ENCODE measurements at regions not wholly inside any gene's neighbourhood (a gene's known extent, or its start where the extent isn't known, plus 50 kb on each side); places are given as distances from the start of the nearest gene placed in this dataset.

GRCh38 chr16:51637770-51638094 lies 486.7 kb upstream of the SALL1 start:
- DNase-seq, result no peak

DNA sequence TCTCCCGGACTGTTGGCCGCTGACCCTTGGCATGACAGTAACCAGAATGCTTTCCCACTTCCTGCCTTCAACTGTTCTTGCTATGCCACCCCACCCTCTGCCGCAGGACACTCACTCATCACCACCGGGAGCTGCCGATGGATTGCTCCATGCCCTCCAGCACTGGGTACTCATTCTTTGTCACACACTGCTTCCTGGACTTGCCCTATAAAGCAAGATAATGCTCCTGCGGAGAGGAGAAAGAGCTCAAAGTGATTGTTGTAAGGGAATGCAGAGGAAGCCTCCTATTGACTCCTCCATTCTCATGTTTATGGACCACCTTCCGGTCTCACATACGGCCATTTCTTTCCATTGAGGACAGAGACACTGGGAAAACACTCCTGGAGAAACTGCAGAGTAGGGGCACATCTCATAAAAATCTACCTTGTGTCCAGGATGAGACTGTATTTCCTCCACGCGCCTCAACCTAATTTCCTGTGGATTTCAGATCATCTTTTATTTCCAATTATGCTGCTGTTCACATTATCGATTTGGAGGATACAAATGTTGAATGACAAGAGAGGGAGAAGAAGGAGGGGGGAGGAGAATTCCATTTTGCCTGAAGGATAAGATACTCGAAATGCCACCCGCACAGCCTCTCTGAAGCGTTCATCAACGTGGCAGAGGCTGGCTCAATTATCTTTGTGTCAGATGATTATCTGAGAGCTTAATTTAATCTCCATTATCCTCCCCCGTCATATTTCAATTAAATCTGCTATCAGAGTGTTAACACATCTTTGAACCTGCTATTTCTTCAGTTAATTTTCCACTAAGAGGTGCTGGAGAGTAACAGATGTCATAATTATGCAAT lies 486.1 kb upstream of the SALL1 start:
- no peak for DNase-seq

DNA sequence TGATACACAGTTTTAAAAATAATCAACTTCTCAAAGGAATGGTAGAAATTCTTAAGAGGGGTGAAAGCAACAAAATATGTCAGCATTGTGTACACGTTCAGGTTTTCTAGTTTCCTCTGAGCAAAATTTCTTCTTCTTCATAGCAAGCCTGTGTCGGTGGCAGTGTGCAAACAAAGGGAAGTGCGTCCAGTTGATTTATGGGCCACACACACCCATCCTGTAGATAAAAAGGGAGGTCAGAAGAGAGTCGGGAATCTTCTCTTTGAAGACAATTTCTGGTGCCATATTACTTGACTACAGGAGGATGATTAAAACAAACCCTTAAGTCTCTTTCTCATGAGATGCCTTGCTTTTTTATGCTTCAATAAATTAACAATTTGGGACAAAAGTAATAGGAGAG lies 484.1 kb upstream of the SALL1 start:
- no peak for DNase-seq

GRCh38 chr16:51630076-51630475 lies 479.0 kb upstream of the SALL1 start:
- DNase-seq, result no peak

- no peak for DNase-seq
These were observed 478.5 kb upstream of the SALL1 start for GRCh38 chr16:51629576-51629975.

DNA sequence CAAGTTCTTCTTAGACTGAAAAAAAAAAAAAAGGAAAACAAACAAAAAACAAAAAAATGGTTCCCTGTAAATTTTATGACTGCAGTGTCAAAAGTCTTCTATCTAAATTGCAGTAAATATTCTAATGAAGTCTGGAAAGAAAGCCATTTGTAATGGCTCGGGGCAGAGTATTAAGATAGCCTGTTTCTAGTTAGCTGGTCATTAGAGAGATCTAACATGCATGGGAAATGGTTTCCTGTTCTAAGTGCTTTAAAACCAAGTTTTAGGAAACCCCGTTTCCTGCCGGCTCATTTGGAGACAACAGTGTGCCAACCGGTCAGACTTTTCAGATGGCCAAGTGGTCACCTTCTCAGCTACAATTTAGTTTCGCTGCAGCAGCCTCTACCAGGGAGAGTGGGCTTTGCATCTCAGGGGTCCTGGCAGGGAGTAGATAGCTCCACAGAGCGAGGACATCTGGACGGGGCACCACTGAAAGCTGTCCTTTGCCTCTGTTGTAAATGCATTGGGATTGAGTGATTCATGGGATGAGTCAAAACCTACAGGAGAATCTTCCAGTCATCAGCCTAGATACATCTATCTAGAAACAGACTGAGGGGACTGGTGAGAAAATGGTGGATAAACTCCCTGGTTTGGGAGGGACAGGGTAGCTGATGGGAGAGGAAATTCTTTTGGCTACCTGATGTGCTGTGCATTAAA lies 473.2 kb upstream of the SALL1 start:
- DNase-seq, result no peak

GRCh38 chr16:51621610-51622009 lies 470.5 kb upstream of the SALL1 start:
- no peak for DNase-seq

DNA sequence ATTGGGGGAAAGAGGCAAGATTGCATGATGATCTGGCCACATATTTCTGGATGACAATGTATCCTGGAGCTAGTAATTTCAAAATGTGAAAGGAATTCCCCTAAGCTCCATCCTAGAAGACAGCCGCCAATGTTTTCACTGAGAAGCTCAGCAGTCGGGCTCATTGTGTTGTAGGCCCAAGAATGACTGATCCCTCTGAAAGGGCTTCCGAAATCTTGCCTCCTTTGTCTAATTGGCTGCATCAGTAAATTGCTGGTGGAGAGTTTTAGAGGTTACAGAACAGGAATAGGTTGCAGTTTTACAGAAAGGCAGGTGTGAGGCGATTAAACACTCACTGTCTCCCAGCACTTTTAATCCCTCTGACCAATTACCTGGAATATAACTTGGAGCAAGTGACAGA lies 464.1 kb upstream of the SALL1 start:
- no peak for DNase-seq

- no peak for DNase-seq
These were observed 456.2 kb upstream of the SALL1 start for GRCh38 chr16:51607201-51607651.

GRCh38 chr16:51596247-51596646 lies 445.2 kb upstream of the SALL1 start:
- DNase-seq, result no peak

DNA sequence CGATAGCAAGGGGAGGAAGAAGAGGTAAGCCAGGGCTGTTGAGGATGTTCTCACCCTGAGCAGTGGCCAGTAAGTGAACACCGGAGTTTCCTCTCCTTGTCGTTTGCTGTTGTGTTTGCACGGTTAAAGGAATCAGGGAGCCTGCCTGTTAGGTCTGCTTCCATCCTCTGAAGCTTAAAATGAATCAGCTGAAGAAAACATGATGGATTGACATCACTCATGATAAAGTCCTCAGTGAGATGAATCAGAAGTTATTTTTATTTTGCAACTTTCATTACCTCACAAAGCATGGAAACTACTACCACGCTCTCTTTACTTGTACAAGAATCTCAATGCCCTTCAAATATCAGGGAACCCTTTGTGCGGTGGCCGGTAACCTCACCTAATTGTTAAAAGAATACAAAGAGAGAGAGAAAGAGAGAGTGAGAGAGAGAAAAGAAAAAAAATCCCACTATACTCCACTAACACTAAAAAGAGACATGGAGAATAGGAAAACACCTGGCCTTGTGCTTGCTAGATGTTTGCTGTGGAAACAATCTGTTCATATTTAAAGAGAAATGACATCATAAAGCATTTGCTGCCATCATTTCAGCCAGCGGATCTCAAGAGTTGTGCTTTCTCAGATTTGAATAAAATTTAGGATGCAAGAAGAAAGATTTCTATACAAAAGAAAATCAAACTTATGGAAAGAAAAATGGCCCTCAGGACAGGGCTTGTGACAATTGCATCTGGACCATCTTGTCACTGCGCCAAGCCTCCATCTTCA lies 441.6 kb upstream of the SALL1 start:
- DNase-seq, result no peak

DNA sequence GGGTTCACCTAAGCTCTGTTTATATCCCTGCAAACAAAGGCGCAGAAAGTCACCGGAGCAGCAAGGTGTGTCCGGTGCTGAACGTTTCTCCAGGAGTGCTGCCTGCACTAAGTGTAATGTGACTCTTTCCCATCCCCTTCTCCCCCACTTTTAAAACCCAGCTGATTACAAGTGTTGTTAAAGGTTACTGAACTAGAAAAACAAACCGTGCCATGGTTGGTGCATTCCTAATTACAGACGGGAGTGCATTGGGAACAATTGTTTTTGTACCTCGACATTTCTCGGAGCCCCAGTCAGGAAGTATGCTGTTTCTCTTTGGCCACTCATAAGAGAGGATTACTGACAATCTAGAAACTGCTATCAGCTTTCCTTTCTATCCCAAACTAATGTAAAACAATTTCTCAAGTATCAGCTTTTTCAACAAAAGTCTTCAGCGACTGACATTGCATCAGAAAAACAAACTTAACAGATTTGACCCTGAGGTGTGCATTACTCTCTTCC lies 441.0 kb upstream of the SALL1 start:
- DNase-seq, result no peak

DNA sequence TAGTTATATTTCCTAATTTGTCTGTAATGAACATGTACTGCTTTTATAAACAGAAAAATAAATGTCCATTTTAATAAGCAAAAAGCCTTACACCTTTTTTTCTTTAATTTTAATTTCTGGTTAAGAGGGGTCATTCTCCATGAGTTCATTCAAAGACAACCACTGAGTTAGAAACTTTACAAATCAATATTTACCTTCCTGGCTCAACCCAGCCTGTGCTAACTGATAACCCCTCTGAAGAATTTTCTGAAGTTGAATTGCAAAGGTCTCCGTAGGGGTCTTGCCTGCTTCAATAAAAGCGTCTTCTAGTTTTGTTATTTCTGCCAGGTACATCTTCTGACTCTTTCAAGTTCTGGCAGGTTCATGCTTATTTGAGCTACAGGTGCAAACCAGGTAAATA lies 440.4 kb upstream of the SALL1 start:
- no peak for DNase-seq

DNA sequence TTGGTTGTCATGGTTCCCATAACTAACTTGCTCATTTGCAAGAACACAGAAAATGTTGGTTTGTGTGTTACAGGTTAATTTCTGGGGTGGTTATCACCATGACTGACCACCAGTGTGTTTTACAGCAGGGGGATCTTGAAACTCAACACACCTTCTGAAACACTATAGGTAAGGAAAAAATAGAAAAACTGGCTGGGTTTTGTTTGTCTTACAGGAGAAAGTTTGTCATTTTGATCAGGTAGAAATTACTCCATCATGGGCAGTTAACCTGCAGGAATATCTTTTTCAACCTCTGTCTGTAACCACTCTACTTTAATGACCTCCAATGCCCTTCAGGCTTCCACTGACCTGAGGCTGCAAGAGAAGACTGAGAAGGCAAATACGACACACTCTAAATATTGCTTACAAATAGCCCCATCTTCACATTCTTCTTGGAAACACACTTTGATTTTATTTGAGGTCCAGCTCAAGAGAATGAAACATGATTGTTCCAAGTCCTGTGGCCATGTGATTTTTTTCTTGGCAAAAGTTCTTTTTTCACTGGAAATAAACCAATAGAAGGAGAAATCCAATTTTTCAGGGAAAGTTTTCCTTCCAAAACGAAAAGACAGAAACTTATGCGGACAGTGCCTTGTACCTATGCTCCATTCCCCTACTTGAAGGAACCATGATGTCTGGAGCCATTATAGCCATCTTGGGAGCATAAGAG lies 428.7 kb upstream of the SALL1 start:
- no peak for DNase-seq

DNA sequence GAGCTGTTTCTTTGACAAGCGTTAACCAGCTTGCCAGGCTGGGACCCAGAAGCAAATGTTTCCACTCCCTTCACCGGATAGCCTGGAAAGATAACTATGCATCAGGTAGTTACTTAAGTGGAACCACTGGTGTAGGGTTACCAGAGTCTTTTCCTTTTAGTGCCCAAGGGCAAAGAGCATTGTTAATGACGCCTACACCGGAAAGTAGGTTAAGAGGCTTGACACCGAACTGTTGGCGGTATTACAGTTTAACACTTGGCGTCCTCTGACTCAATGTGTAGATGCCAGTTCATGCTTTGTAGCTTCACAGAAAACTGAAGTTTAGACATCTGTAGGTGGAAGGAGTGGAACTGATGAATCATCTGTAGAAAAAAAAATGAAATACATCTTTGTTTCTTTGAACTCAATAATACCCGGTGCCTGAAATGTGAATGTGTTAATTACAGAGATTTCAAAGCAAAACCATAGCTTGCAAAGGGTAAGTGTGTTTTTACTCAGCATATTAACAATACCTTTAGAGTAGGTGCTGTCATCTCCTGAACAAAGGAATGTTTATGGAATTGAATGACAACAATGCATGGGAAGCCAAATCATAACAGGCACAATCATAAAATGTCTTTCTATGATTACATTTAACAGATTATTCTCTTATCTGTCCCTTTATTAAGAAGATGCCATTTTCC lies 426.7 kb upstream of the SALL1 start:
- no peak for DNase-seq

GRCh38 chr16:51576498-51577195 lies 425.6 kb upstream of the SALL1 start:
- no peak for DNase-seq

- DNase-seq, result no peak
These were observed 422.1 kb upstream of the SALL1 start for GRCh38 chr16:51573191-51573590.

DNA sequence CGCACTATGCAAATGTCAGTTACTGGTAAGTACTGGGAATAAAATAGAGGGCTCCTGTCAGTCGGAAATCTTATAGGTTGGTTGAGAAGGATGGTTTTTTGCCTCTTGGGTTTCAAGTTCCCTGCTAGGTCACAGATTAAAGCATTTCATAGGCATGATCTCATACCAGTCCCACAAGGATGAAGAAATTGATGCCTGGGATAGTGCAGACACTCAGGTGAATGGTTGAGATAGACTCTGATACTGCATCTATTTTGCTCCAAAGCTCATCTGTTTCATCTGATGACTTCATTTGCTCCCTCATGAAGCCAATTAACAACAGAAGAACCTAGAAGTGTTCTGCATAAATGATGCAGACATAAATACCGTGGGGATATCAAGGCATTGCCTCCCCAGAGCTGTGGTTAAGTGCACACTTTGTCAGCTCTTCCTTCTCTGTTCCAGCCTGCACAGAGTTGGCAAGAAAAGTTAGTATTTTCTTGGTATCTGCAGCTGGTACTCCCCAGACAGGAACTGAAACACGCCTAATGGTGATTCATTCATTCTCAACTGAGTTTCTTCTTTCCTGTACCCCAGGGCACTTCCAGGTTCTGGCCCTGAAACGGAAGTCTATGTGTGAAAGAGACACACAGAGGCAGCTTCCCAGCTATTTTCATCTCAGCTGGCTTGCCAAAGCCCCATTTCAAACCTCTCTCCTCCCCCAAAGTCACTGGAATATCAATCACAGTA lies 418.3 kb upstream of the SALL1 start:
- DNase-seq, result no peak

DNA sequence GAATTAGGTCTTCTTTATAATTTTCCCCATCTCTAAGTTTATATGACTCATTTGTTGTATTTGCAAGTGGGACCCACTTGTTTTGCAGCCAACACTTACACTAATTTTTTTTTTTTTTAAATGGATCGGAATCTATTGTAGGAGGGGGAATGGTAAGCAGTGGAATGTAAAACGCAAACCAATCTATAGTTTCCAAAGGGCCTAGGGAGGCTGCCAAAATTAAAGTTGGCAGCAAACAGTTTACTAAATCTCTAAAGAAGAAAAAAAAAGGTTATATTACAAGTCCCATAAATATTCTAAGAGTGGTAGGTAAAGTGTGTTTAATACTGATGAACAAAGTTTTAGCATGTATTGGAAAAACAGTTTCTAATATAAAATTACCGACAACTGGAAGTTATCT lies 416.8 kb upstream of the SALL1 start:
- no peak for DNase-seq

DNA sequence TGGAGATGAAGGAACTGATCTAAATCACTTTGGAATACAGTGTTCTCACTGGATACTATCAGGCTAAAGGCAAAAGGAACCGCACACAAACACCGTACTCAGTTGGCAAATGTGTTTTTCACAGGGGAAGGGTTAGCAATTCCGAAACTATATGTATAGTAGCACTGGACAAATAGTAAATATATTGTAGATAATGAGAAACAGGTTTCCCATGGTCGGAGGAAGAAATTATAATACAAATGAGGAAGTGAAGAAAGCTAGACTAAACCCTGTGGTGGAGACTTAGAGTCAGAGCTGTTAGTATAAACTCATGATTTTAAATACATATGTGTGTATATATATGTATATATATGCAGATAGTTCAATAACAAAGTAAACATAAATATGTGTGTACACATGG lies 414.1 kb upstream of the SALL1 start:
- no peak for DNase-seq

DNA sequence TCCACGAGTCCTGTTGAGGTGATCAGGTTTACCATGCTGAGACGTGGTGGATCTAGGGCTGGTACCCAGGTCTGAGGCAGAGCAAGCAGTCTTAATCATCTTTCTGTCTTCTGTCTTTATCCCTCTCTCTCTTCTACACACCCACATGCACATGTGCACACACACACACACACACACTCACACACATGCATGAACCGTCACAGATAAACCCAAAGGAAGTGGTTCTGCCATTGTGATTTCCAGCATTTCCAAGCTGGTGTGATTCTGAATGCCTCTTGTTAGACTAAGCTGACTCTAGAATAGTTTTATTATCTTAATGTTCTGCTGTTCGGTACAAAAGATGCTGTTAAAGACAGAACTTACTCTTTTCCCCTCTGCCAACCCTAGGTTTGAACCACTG lies 411.8 kb upstream of the SALL1 start:
- DNase-seq, result no peak
